ENCODE measurements at regions not wholly inside any gene's neighbourhood (a gene's known extent, or its start where the extent isn't known, plus 50 kb on each side); places are given as distances from the start of the nearest gene placed in this dataset.

DNA sequence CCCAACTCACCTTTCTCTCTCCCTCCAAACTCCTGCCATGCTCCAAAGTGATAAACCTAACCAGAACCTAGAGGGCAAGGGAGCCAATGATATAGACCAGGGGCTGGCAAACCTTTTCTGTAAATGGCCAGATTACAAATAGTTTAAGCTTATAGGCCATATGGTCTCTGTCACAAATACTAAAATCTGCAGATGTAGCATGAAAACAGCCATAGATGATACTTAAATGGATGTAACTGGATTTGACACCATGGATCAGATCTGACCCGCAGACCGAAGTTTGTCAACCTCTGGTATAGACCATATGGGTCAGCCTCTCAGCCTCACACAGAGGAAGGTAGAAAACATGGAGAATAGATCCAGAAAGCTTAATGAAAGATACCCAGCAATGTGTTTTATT lies 165.2 kb upstream of the STT3B start (continued):
- TF ChIP-seq, protein P1, sequence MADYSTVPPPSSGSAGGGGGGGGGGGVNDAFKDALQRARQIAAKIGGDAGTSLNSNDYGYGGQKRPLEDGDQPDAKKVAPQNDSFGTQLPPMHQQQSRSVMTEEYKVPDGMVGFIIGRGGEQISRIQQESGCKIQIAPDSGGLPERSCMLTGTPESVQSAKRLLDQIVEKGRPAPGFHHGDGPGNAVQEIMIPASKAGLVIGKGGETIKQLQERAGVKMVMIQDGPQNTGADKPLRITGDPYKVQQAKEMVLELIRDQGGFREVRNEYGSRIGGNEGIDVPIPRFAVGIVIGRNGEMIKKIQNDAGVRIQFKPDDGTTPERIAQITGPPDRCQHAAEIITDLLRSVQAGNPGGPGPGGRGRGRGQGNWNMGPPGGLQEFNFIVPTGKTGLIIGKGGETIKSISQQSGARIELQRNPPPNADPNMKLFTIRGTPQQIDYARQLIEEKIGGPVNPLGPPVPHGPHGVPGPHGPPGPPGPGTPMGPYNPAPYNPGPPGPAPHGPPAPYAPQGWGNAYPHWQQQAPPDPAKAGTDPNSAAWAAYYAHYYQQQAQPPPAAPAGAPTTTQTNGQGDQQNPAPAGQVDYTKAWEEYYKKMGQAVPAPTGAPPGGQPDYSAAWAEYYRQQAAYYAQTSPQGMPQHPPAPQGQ (CRISPR knock-in tag; IDR thresholded peaks at IDR 0.05; ENCODE audit: borderline replicate concordance), result no peak
- TF ChIP-seq RARA (CRISPR knock-in tag; IDR thresholded peaks at IDR 0.05), result no peak
- TF ChIP-seq ZNF616 (CRISPR knock-in tag; IDR thresholded peaks at IDR 0.05; ENCODE audit: low read depth), result no peak
- no peak for TF ChIP-seq ZNF317 (CRISPR knock-in tag; IDR thresholded peaks at IDR 0.05)
- TF ChIP-seq HNF4G (IDR thresholded peaks at IDR 0.05; ENCODE audit: borderline replicate concordance, low read depth, low read length), result no peak
- no peak for TF ChIP-seq HNF4G (CRISPR knock-in tag; IDR thresholded peaks at IDR 0.05; ENCODE audit: borderline replicate concordance, low read depth)

DNA sequence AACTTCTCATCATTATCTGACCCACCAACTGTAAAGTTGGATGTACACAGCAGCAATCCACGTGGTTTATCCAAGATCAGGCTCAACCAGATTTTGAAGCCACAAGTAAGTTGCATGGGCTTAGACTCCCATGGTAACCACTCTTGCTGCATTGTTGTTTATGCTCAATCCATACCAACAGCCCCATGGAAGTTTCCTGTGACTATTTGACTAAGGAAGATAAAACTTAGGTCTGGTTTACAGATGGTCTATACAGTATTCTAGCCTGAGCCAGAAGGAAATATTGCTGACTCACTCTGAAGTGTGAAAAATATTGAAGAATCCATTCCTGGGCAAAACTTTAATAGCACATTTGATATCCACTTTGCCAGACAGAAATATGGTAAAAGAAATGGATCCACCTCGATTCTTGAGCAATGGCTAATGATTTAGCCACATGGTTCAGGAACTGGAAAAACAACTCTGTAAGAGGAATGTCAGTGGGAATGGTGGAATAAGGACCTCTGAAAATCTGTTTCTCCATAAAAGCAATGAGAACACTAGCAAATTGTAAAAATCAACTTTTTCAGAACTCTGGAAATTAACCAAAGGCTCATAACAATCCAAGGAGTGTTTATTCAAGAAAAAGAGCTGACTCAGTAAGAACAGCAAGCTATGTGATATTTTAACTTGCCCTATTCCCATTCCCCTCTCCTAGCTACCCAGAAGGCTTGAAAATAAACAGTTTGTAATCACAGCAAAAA lies 162.9 kb upstream of the STT3B start:
- WGBS (ENCODE audit: low lambda C conversion rate), result 82% methylated on average over 2 of the region's 2 CpGs
- in situ Hi-C loops (cut with HindIII; ENCODE audit: extremely low pct_ligation_motif_present, low pct_unique_long_range_greater_than_20kb), result no loop called here
- Histone ChIP-seq H3K27ac (ENCODE audit: extremely low read length, insufficient read depth, low read length) (peak overlapping the region; percentile 70), H2AFZ (ENCODE audit: low read length) (no peak overlapping the region), H3K27me3 (ENCODE audit: control insufficient read depth in 1 of 2, insufficient read depth in 2 of 2, low read length in 2 of 2) (no peaks in the 10 kb centered on the region), H3K36me3 (replicated peaks in 1 of 2; ENCODE audit: control insufficient read depth in 1 of 2, insufficient read depth in 2 of 2, low read length in 2 of 2) (no peaks in the 10 kb centered on the region), H4K20me1 (ENCODE audit: insufficient read depth, low read length) (no peaks in the 10 kb centered on the region), H3K4me3 (replicated peaks in 1 of 3; ENCODE audit: insufficient read depth in 1 of 3, low read depth in 2 of 3, low read length in 3 of 3) (no peak overlapping the region), H3K79me2 (ENCODE audit: insufficient read depth, low read length) (no peaks in the 10 kb centered on the region), H3K4me2 (ENCODE audit: low read depth, low read length) (0 out of 2 replicates have a peak overlapping the region, but pooled peaks have one; percentile 49), H3K9me3 (ENCODE audit: low read length) (no peaks in the 10 kb centered on the region), H3K4me1 (ENCODE audit: insufficient read depth, low read length) (peaks cover 45% of the 10 kb centered on the region), H3K9ac (ENCODE audit: insufficient read depth, low read depth, low read length) (peak overlapping the region; percentile 38; the same call in 1 of the 2 replicates)
- DNase-seq (ENCODE audit: low spot score) (peak; percentile 29), FAIRE-seq (no peak), ATAC-seq (peak; percentile 19; the same call in 2 of the 3 replicates)
- ChIA-PET POLR2A (interaction anchor here (1.4 to 1.6 kb wide), 3 partner anchors 23 to 84 kb away, joined by 3 to 7 read pairs (median 6); no protein-coding TSS in a partner anchor), CTCF (ENCODE audit: low intra/inter-chr PET ratio, low total read pairs) (no interaction called here)
- BruUV-seq (replicated peaks), result no TSS peak
- intact Hi-C loops (cut with micrococcal nuclease; ENCODE audit: unreplicated experiment), result no loop called here
- TF ChIP-seq MAFF (IDR thresholded peaks at IDR 0.05; ENCODE audit: low read depth, low read length), result peak; percentile 86
- no peak for TF ChIP-seq RBM22 (optimal IDR thresholded peaks at IDR 0.05; ENCODE audit: low read length)
- TF ChIP-seq NFE2L2 (IDR thresholded peaks at IDR 0.05; ENCODE audit: low read length), result peak; percentile 90
- no peak for TF ChIP-seq ELF1 (CRISPR knock-in tag; IDR thresholded peaks at IDR 0.05)
- TF ChIP-seq ZNF326 (CRISPR knock-in tag; IDR thresholded peaks at IDR 0.05; ENCODE audit: borderline replicate concordance), result no peak
- peak; percentile 80 to 93 for TF ChIP-seq MAFK (conservative IDR thresholded peaks at IDR 0.05 in 1 of 2, IDR thresholded peaks at IDR 0.05 in 1 of 2; ENCODE audit: low read length in 2 of 2)
- TF ChIP-seq CBFB (CRISPR knock-in tag; IDR thresholded peaks at IDR 0.05), result no peak
- TF ChIP-seq DMAP1 (CRISPR knock-in tag; IDR thresholded peaks at IDR 0.05), result no peak
- TF ChIP-seq NFE2 (CRISPR knock-in tag; IDR thresholded peaks at IDR 0.05), result peak; percentile 17; the same call in 1 of the 2 replicates
- TF ChIP-seq KDM5B (CRISPR knock-in tag; IDR thresholded peaks at IDR 0.05; ENCODE audit: borderline replicate concordance), result no peak

Measured in HepG2 (cell line).